ENCODE measurements at regions not wholly inside any gene's neighbourhood (a gene's known extent, or its start where the extent isn't known, plus 50 kb on each side); places are given as distances from the start of the nearest gene placed in this dataset.

GRCh38 chr20:60892095-60892813 is 359.8 kb upstream of the CDH4 start:
- BruUV-seq (replicated peaks) = no TSS peak
- ATAC-seq (no peak), DNase-seq (ENCODE audit: low read depth, low spot score) (no peak)
- Histone ChIP-seq H3K36me3 (ENCODE audit: control insufficient read depth, insufficient read depth, low read length) (no peaks in the 10 kb centered on the region), H3K4me1 (ENCODE audit: control insufficient read depth, insufficient read depth, low read length) (no peaks in the 10 kb centered on the region), H3K27ac (ENCODE audit: low read length) (no peak overlapping the region), H3K4me3 (ENCODE audit: low read depth in 2 of 2, low read length in 2 of 2) (no peak overlapping the region), H3K9me3 (ENCODE audit: control insufficient read depth, insufficient read depth, low read depth, low read length) (no peaks in the 10 kb centered on the region), H3K27me3 (ENCODE audit: control insufficient read depth, insufficient read depth, low read length) (no peaks in the 10 kb centered on the region)
- TF ChIP-seq POLR2AphosphoS5 (IDR thresholded peaks at IDR 0.05; ENCODE audit: low read depth, low read length) (no peak), TCF7L2 (IDR thresholded peaks at IDR 0.05; ENCODE audit: low read depth, low read length) (no peak), SIN3A (IDR thresholded peaks at IDR 0.05; ENCODE audit: borderline replicate concordance, insufficient read depth, low read depth, low read length) (no peak), CTCF (IDR thresholded peaks at IDR 0.05) (no peak), REST (IDR thresholded peaks at IDR 0.05; ENCODE audit: insufficient read depth in 1 of 2, low read depth in 2 of 2, low read length in 1 of 2) (no peak)
- in situ Hi-C loops (cut with HindIII; ENCODE audit: low pct_unique_long_range_greater_than_20kb, low sequenced_read_pairs) (no loop called here), intact Hi-C loops (cut with micrococcal nuclease; ENCODE audit: unreplicated experiment) (no loop called here)
- ChIA-PET CTCF (no interaction called here), POLR2A (no interaction called here)

GRCh38 chr20:60894091-60894490 is 358.0 kb upstream of the CDH4 start:
- intact Hi-C loops (cut with micrococcal nuclease; ENCODE audit: unreplicated experiment) (no loop called here), in situ Hi-C loops (cut with HindIII; ENCODE audit: low pct_unique_long_range_greater_than_20kb, low sequenced_read_pairs) (no loop called here)
- H3K27ac ChIP-seq (ENCODE audit: low read length) = no peak overlapping the region
- POLR2A ChIA-PET = no interaction called here
- ATAC-seq = no peak
- no TSS peak for BruUV-seq (replicated peaks)
- no peak overlapping the region for H3K4me3 ChIP-seq (ENCODE audit: low read depth in 2 of 2, low read length in 2 of 2)
- DNase-seq (ENCODE audit: low read depth, low spot score) = no peak
- TF ChIP-seq POLR2AphosphoS5 (IDR thresholded peaks at IDR 0.05; ENCODE audit: low read depth, low read length) (no peak), SIN3A (IDR thresholded peaks at IDR 0.05; ENCODE audit: borderline replicate concordance, insufficient read depth, low read depth, low read length) (no peak), TCF7L2 (IDR thresholded peaks at IDR 0.05; ENCODE audit: low read depth, low read length) (no peak), REST (IDR thresholded peaks at IDR 0.05; ENCODE audit: insufficient read depth in 1 of 2, low read depth in 2 of 2, low read length in 1 of 2) (no peak), CTCF (IDR thresholded peaks at IDR 0.05) (no peak)
- H3K9me3 ChIP-seq (ENCODE audit: control insufficient read depth, insufficient read depth, low read depth, low read length) = no peaks in the 10 kb centered on the region
- no peaks in the 10 kb centered on the region for H3K36me3 ChIP-seq (ENCODE audit: control insufficient read depth, insufficient read depth, low read length)
- no peaks in the 10 kb centered on the region for H3K4me1 ChIP-seq (ENCODE audit: control insufficient read depth, insufficient read depth, low read length)
- CTCF ChIA-PET = no interaction called here
- H3K27me3 ChIP-seq (ENCODE audit: control insufficient read depth, insufficient read depth, low read length) = no peaks in the 10 kb centered on the region

Data from Panc1 (cell line).